ENCODE measurements at regions not wholly inside any gene's neighbourhood (a gene's known extent, or its start where the extent isn't known, plus 50 kb on each side); places are given as distances from the start of the nearest gene placed in this dataset.

DNA sequence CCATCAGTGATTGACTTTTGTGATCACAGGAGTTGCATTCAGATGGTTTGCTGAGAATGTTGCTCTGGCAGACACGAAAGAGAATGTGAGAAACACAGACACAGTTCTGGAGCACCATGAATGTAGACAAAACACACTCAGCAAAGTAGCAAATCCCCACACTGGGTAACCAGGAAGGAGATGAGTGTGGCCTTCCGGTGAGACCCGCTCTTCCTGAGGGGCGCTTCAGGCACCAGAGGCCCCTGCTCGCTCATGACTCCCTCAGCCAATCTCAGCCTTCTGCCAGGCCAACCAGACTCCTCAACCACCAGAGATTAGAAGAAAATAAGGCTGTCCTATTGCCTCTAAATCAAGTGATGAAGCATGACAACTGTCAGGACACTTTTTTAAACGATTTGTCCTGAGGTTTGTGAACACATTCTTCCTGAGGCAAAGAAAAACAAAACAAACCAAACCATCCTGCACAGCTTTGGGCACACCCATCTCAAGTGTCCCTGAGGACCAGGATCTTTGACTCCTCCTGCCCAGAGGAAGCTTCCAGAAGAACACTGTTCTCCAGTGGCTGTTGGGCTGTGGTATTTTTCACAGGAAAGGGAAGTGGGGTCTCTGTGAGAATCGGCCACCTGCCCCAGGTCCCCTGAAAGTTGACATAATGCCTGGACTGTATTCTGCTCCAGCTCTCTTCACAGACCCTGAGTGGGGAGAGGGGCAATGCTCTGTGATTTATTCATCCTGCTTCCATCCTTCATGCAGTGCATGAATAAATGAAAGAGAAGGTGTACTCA lies 152.8 kb downstream of the BCL11A start:
- FAIRE-seq = no peak

GRCh38 chr2:60394463-60394862 lies 159.0 kb downstream of the BCL11A start:
- FAIRE-seq = no peak

- no peak for FAIRE-seq
These were observed 161.6 kb downstream of the BCL11A start for GRCh38 chr2:60391649-60392375.

DNA sequence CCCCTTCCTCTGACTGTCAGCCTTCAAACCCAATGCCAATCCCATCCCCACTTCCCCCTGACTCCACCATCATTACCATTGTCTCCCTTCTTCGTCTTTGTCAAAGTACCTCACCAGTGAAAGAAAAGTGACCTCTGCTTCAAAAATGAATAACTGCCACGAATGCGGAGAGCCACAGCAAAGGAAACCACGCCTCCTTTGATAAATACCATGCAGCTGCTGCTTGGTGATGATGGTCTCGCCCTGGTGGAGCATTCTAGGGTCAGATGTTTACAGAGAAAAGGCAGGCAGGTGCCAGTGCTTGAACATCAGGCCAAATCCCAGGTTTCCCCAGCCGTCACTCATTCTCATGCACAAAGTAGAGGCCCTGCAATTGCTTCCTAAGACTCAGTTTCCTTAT lies 162.2 kb downstream of the BCL11A start:
- FAIRE-seq = no peak

DNA sequence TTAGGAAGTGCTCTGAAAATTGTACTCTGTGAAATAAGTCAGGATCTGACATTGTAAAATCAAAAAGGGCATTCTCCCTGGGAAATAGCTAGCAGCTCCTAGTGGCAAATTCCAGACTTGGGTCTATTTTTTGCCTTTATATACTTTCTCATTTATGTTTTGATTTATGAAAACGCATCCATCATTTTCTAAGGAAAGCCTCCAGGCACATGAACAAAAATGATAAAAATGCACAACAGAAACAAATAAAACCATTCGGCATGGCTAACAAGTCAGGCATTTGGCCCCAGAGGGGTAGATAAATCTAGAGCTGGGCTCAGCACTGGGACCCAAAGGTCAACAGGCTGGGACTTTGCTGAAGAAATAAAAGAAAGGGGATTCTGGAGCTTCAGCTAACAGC lies 167.0 kb downstream of the BCL11A start:
- FAIRE-seq = no peak

GRCh38 chr2:60385648-60386047 lies 167.8 kb downstream of the BCL11A start:
- FAIRE-seq = no peak

GRCh38 chr2:60383401-60384143 lies 169.9 kb downstream of the BCL11A start:
- FAIRE-seq = no peak

DNA sequence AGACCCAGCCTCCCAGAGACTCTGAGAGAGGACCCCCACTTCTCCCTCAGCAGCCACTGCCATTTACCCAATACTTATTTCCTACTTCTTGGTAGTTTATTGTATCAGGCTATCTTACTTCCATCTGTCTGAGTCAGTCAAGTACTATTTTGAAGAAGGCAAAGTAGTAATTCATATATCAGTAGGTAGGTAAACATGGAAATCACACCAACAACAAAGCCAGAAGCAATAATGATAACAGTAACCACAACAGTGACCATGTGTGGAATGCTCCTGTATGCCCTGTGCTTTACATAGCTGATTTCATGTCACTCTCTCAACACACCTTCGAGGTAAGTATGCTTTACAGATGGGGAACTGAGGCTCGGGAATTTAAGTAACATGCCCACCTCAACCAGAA lies 173.0 kb downstream of the BCL11A start:
- no peak for FAIRE-seq

GRCh38 chr2:60379684-60380083 lies 173.8 kb downstream of the BCL11A start:
- no peak for FAIRE-seq

GRCh38 chr2:60379216-60379615 lies 174.2 kb downstream of the BCL11A start:
- FAIRE-seq = no peak

GRCh38 chr2:60377825-60378224 lies 175.6 kb downstream of the BCL11A start:
- FAIRE-seq = no peak

GRCh38 chr2:60376252-60376651 lies 177.2 kb downstream of the BCL11A start:
- no peak for FAIRE-seq

GRCh38 chr2:60371681-60372080 lies 181.8 kb downstream of the BCL11A start:
- no peak for FAIRE-seq

DNA sequence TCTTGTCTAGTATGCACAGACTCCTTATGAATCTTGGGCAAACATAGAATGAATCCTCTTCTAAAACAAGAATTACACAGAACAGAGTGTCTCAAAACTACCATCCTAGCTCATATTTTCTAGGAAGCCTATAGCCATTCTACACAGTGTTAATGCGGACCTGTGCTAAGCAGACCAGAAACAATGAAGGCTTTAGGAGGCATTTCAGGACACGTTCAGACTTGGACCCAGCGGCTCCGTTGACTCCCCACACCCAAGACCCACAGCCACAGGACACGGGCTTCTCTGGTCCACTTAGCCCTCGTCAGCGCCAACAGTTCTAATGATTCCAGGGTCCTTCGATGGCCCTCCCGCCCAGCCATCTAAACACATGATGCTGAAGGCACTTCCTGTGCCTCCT lies 182.2 kb downstream of the BCL11A start:
- FAIRE-seq = no peak

DNA sequence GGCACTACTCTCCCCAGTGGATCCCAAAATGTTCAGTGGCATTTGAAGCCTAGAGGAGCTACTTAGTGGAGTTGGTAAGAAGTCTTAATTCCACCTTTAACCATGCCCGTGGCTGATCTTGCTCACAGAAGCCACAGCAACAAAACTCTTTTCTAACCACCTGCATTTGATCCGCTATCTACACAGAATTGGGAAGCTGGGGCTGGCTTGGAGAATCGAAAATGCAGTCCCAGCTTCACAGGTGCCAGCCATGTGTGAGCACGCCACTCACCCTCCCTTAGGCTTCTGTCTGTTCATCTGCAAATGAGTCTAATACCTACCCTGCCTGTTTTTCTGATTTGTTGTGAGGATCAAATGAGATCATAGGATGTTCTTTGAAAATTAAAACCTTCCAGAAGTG lies 182.6 kb downstream of the BCL11A start:
- FAIRE-seq = no peak

DNA sequence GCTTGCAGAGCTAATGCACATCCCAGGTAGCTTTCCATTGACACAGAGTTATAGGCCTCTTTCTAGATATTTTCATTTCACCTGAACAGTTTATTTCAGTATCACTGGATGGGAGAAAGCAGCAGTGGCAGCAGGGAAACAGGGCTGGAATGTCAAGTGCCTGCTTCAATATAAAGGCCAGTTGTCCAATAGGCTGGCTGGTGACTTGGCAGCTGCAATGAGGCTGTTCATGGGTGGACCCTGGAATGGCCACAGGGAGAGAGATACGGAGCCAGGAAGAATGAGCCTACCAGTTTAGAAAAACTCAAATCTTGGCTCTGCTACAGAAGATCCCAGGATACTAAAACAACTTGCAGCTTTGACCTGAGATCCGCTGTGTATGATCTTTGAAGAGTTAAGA lies 185.0 kb downstream of the BCL11A start:
- FAIRE-seq = no peak

DNA sequence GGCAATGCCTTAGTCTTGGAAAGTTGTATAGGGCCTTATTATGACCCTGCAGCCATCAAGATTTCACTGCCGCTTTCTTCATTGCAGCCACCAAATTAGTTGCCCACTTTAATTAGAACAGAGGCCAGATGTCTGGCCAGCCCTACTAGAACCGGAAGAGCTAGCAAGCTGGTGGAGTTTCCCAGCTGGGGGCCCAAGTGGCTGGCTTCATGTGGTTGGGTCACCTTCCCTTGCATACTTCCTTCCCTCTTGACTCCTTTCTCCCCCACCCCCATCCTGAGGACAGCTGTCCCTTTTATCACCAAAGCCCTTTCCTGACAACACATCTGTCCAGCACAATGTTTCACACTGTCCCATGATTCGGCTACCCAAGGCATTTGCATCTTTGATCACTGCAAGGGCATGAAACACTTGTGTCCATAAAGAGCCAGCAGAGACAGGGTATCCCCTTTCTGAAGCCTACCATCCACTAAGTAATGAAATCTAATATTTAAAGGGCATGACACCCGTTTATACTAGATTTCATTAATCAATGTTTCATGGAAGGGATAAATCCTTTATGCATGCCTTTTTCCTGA lies 187.2 kb downstream of the BCL11A start:
- no peak for FAIRE-seq

- no peak for FAIRE-seq
These were observed 187.9 kb downstream of the BCL11A start for GRCh38 chr2:60365556-60365955.

- no peak for FAIRE-seq
These were observed 189.0 kb downstream of the BCL11A start for GRCh38 chr2:60364491-60364890.

DNA sequence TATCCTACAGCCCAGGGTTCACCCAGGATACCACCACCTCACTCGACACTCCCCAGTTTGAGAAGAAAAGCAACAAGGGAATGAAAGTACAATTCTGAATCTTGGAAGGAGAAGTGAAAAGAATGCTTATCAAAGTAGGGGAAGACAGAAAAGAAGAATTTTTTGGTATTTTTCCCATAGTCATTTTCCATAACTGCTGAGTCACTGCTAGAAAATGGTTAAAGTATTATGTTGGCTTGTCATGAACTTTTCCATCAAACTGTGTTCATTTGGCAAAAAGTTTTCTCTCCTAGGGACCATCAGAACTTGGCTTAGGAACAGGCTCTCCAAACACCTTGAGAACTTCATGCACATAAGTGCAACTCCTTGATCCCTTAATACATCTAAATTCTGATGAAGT lies 192.0 kb downstream of the BCL11A start:
- FAIRE-seq = no peak

GRCh38 chr2:60359569-60359968 lies 193.9 kb downstream of the BCL11A start:
- no peak for FAIRE-seq

DNA sequence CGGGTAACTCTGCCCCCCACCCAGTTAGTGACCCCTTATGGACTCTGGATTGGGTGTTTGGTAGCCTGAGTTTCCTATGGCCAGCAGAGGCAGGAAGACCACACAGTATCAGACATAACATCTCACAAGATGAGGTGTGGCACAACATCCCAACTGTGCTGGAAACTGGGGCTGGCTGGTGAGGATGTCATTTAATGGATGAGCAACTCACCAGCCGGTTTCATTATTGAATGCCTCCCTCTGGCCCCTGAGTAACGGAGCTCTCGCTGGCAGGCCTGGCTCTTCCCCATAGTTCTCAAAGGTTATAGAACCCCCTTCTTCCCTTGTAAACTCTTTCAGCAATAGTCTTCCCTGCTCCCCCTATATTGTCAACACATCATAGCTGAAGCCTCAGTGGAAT lies 195.0 kb downstream of the BCL11A start:
- FAIRE-seq = no peak

- no peak for FAIRE-seq
These were observed 195.5 kb downstream of the BCL11A start for GRCh38 chr2:60357996-60358395.

Data from islet of Langerhans (tissue), 1 donor.